HCT116 (cell line): ENCODE measurements at regions not wholly inside any gene's neighbourhood (a gene's known extent, or its start where the extent isn't known, plus 50 kb on each side); places are given as distances from the start of the nearest gene placed in this dataset.

ENCODE experiments used
- CEBPB ChIP-seq: IDR thresholded peaks from 2 replicates; pipeline ENCODE4 v1.6.1; 2012; ENCODE audit warnings: low read depth
- EZH2 ChIP-seq: fragments of 200-600 bp; sonication (generic); IDR thresholded peaks from 2 replicates; pipeline ENCODE4 v1.6.1; 2017; ENCODE audit warnings: antibody characterized with exemption, mixed run types
- EZH2phosphoT487 ChIP-seq: fragments of 200-600 bp; IDR thresholded peaks from 2 replicates; pipeline ENCODE4 v1.6.1; 2018; ENCODE audit warnings: antibody characterized with exemption, borderline replicate concordance
- MAX ChIP-seq: IDR thresholded peaks from 2 replicates; pipeline ENCODE4 v1.6.1; 2012
- POLR2A ChIP-seq: IDR thresholded peaks from 2 replicates; pipeline ENCODE4 v1.7.0; 2011; ENCODE audit warnings: borderline replicate concordance; ENCODE audit not compliant: insufficient read depth, insufficient read length; ENCODE audit errors: extremely low read depth
- POLR2AphosphoS5 ChIP-seq: IDR thresholded peaks from 2 replicates; pipeline ENCODE4 v1.6.1; 2011; ENCODE audit warnings: mild to moderate bottlenecking, low read depth, low read length, moderate library complexity
- RAD21 ChIP-seq: IDR thresholded peaks from 2 replicates; pipeline ENCODE4 v1.6.1; 2012; ENCODE audit warnings: low read depth, mild to moderate bottlenecking
- REST ChIP-seq: IDR thresholded peaks from 2 replicates; pipeline ENCODE4 v1.6.1; 2012; ENCODE audit warnings: low read depth
- SIN3A ChIP-seq: IDR thresholded peaks from 2 replicates; pipeline ENCODE4 v1.6.1; 2012; ENCODE audit warnings: low read depth
- SP1 ChIP-seq: IDR thresholded peaks from 2 replicates; pipeline ENCODE4 v1.6.1; 2012; ENCODE audit warnings: low read depth
- SRF ChIP-seq: IDR thresholded peaks from 2 replicates; pipeline ENCODE4 v1.6.1; 2012; ENCODE audit warnings: low read depth
- YY1 ChIP-seq: IDR thresholded peaks from 2 replicates; pipeline ENCODE4 v1.6.1; 2011; ENCODE audit warnings: low read length, low read depth, moderate library complexity, mild to moderate bottlenecking; ENCODE audit not compliant: insufficient replicate concordance; ENCODE audit errors: extremely low read depth
- ZBTB33 ChIP-seq: IDR thresholded peaks from 2 replicates; pipeline ENCODE4 v1.6.1; 2011; ENCODE audit warnings: mild to moderate bottlenecking, low read length, moderate library complexity; ENCODE audit not compliant: insufficient replicate concordance; ENCODE audit errors: extremely low read depth
- TF ChIP-seq, protein P1 (sequence below), 3 experiments: fragments of 200-600 bp in 1 of 3; sonication (generic) in 1 of 3; IDR thresholded peaks in 2 of 3; conservative IDR thresholded peaks in 1 of 3; 2 replicates each; pipeline ENCODE4 v1.5.1; 2012 to 2017; ENCODE audit warnings: low read depth in 2 of 3, low read length in 2 of 3, antibody characterized with exemption in 1 of 3, borderline replicate concordance in 1 of 3, control low read depth in 1 of 3, mild to moderate bottlenecking in 1 of 3, mixed read lengths in 1 of 3, mixed run types in 1 of 3, moderate library complexity in 1 of 3; ENCODE audit not compliant: insufficient read depth in 1 of 3

GRCh38 chr4:20337261-20337664 lies 85.6 kb downstream of the SLIT2 start:
- TF ChIP-seq SP1 (no peak), RAD21 (no peak), YY1 (no peak), ZBTB33 (no peak), REST (no peak), POLR2A (no peak), CEBPB (no peak), POLR2AphosphoS5 (no peak), MAX (no peak), EZH2phosphoT487 (no peak), EZH2 (no peak), SRF (no peak), SIN3A (no peak)
- TF ChIP-seq, protein P1, sequence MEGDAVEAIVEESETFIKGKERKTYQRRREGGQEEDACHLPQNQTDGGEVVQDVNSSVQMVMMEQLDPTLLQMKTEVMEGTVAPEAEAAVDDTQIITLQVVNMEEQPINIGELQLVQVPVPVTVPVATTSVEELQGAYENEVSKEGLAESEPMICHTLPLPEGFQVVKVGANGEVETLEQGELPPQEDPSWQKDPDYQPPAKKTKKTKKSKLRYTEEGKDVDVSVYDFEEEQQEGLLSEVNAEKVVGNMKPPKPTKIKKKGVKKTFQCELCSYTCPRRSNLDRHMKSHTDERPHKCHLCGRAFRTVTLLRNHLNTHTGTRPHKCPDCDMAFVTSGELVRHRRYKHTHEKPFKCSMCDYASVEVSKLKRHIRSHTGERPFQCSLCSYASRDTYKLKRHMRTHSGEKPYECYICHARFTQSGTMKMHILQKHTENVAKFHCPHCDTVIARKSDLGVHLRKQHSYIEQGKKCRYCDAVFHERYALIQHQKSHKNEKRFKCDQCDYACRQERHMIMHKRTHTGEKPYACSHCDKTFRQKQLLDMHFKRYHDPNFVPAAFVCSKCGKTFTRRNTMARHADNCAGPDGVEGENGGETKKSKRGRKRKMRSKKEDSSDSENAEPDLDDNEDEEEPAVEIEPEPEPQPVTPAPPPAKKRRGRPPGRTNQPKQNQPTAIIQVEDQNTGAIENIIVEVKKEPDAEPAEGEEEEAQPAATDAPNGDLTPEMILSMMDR (IDR thresholded peaks at IDR 0.05 in 2 of 3, conservative IDR thresholded peaks at IDR 0.05 in 1 of 3; ENCODE audit: borderline replicate concordance in 1 of 3, insufficient read depth in 1 of 3, low read depth in 2 of 3, low read length in 2 of 3): no peak
